NT2/D1 (cell line): ENCODE measurements at regions not wholly inside any gene's neighbourhood (a gene's known extent, or its start where the extent isn't known, plus 50 kb on each side); places are given as distances from the start of the nearest gene placed in this dataset.

ENCODE experiments used
- DNase-seq: peaks from one replicate; pipeline ENCODE4 v3.0.0-alpha.2; 2011; ENCODE audit warnings: low read depth, low spot score
- H3K27me3 ChIP-seq: 2 replicates; pipeline ENCODE4 v1.6.0; 2011; ENCODE audit warnings: mild to moderate bottlenecking; ENCODE audit not compliant: insufficient read length, insufficient read depth
- H3K36me3 ChIP-seq: 2 replicates; pipeline ENCODE4 v1.6.1; 2011; ENCODE audit warnings: mild to moderate bottlenecking, low read length, mixed read lengths; ENCODE audit not compliant: insufficient read depth, insufficient read length
- H3K4me1 ChIP-seq: 2 replicates; pipeline ENCODE4 v1.5.1; 2011; ENCODE audit not compliant: insufficient read depth, insufficient read length
- H3K4me3 ChIP-seq: 2 replicates; pipeline ENCODE4 v1.5.1; 2011; ENCODE audit warnings: low read depth; ENCODE audit not compliant: insufficient read length
- H3K9ac ChIP-seq: 2 replicates; pipeline ENCODE4 v1.6.0; 2011; ENCODE audit warnings: low read depth; ENCODE audit not compliant: insufficient read length
- H3K9me3 ChIP-seq: 2 replicates; pipeline ENCODE4 v1.5.1; 2011; ENCODE audit warnings: mild to moderate bottlenecking, low read length; ENCODE audit not compliant: insufficient read depth
- SUZ12 ChIP-seq: IDR thresholded peaks from 2 replicates; pipeline ENCODE4 v1.6.1; 2011; ENCODE audit not compliant: insufficient read length, insufficient read depth; ENCODE audit errors: extremely low read depth
- YY1 ChIP-seq: IDR thresholded peaks from 2 replicates; pipeline ENCODE4 v1.6.1; 2011; ENCODE audit not compliant: insufficient read length, insufficient read depth
- ZNF274 ChIP-seq: IDR thresholded peaks from 2 replicates; pipeline ENCODE4 v1.6.1; 2011; ENCODE audit warnings: mild to moderate bottlenecking, low read depth, low read length

- no peaks in the 10 kb centered on the region for H3K36me3 ChIP-seq
- no peaks in the 10 kb centered on the region for H3K27me3 ChIP-seq
- no peak for DNase-seq
- no peak overlapping the region for H3K9ac ChIP-seq
- no peak for TF ChIP-seq ZNF274
- no peak for TF ChIP-seq SUZ12
- TF ChIP-seq YY1: no peak
- peaks cover 8% of the 10 kb centered on the region; the same call in 1 of the 2 replicates for H3K9me3 ChIP-seq
- H3K4me3 ChIP-seq: no peak overlapping the region
- H3K4me1 ChIP-seq: no peaks in the 10 kb centered on the region
Observed at GRCh38 chr10:111579473-111579872, 502.6 kb downstream of the ADRA2A start.

GRCh38 chr10:111590703-111591102, 513.9 kb downstream of the ADRA2A start:
- no peak for TF ChIP-seq SUZ12
- no peak for TF ChIP-seq YY1
- no peak for TF ChIP-seq ZNF274
- Histone ChIP-seq H3K27me3 (no peaks in the 10 kb centered on the region), H3K9ac (no peak overlapping the region), H3K9me3 (no peaks in the 10 kb centered on the region), H3K4me1 (no peaks in the 10 kb centered on the region), H3K4me3 (no peak overlapping the region), H3K36me3 (no peaks in the 10 kb centered on the region)
- no peak for DNase-seq

- H3K9ac ChIP-seq: no peak overlapping the region
- H3K9me3 ChIP-seq: no peaks in the 10 kb centered on the region
- TF ChIP-seq SUZ12: no peak
- no peak for TF ChIP-seq YY1
- TF ChIP-seq ZNF274: no peak
- DNase-seq: no peak
- no peaks in the 10 kb centered on the region for H3K27me3 ChIP-seq
- no peaks in the 10 kb centered on the region for H3K4me1 ChIP-seq
- H3K4me3 ChIP-seq: no peak overlapping the region
- H3K36me3 ChIP-seq: no peaks in the 10 kb centered on the region
Observed at GRCh38 chr10:111593578-111593977, 516.7 kb downstream of the ADRA2A start.

- H3K4me1 ChIP-seq: no peaks in the 10 kb centered on the region
Observed at GRCh38 chr10:111595173-111595572, 518.3 kb downstream of the ADRA2A start.

GRCh38 chr10:111598433-111599059, 521.7 kb downstream of the ADRA2A start:
- Histone ChIP-seq H3K9ac (no peak overlapping the region), H3K27me3 (no peaks in the 10 kb centered on the region), H3K9me3 (no peaks in the 10 kb centered on the region), H3K4me3 (no peak overlapping the region), H3K4me1 (no peaks in the 10 kb centered on the region), H3K36me3 (no peaks in the 10 kb centered on the region)
- TF ChIP-seq YY1: no peak
- no peak for TF ChIP-seq ZNF274
- no peak for TF ChIP-seq SUZ12
- DNase-seq: peak; percentile 52

More at GRCh38 chr10:111595173-111595572, 518.3 kb downstream of the ADRA2A start:
- no peaks in the 10 kb centered on the region for H3K9me3 ChIP-seq
- no peaks in the 10 kb centered on the region for H3K27me3 ChIP-seq
- no peak overlapping the region for H3K9ac ChIP-seq
- H3K36me3 ChIP-seq: no peaks in the 10 kb centered on the region
- no peak for DNase-seq
- no peak for TF ChIP-seq ZNF274
- no peak overlapping the region for H3K4me3 ChIP-seq

GRCh38 chr10:111599943-111600342, 523.1 kb downstream of the ADRA2A start:
- DNase-seq: no peak
- no peak overlapping the region for H3K9ac ChIP-seq
- no peak overlapping the region for H3K4me3 ChIP-seq
- TF ChIP-seq SUZ12: no peak
- TF ChIP-seq YY1: no peak
- TF ChIP-seq ZNF274: no peak
- H3K4me1 ChIP-seq: no peaks in the 10 kb centered on the region
- H3K27me3 ChIP-seq: no peaks in the 10 kb centered on the region
- H3K36me3 ChIP-seq: no peaks in the 10 kb centered on the region
- H3K9me3 ChIP-seq: no peaks in the 10 kb centered on the region

GRCh38 chr10:111600772-111601171, 523.9 kb downstream of the ADRA2A start:
- Histone ChIP-seq H3K36me3 (no peaks in the 10 kb centered on the region), H3K9ac (no peak overlapping the region), H3K27me3 (no peaks in the 10 kb centered on the region), H3K4me1 (no peaks in the 10 kb centered on the region), H3K9me3 (no peaks in the 10 kb centered on the region), H3K4me3 (no peak overlapping the region)
- DNase-seq: no peak
- TF ChIP-seq SUZ12: no peak
- no peak for TF ChIP-seq ZNF274
- no peak for TF ChIP-seq YY1

GRCh38 chr10:111612273-111612672, 535.4 kb downstream of the ADRA2A start:
- Histone ChIP-seq H3K9me3 (no peaks in the 10 kb centered on the region), H3K4me1 (no peaks in the 10 kb centered on the region), H3K4me3 (no peak overlapping the region), H3K27me3 (no peaks in the 10 kb centered on the region), H3K36me3 (no peaks in the 10 kb centered on the region), H3K9ac (no peak overlapping the region)
- TF ChIP-seq ZNF274 (no peak), YY1 (no peak), SUZ12 (no peak)
- DNase-seq: no peak
